HG03095 (cell line): ENCODE measurements at regions not wholly inside any gene's neighbourhood (a gene's known extent, or its start where the extent isn't known, plus 50 kb on each side); places are given as distances from the start of the nearest gene placed in this dataset.

Experiments used
- ATAC-seq: cut with Tn5 transposase; IDR thresholded peaks from one replicate; pipeline ENCODE4 v1.9.1; 2021; ENCODE audit warnings: moderate library complexity; ENCODE audit not compliant: unreplicated experiment

GRCh38 chr1:218754477-218754876 lies 409.3 kb downstream of the TGFB2 start:
- no peak for ATAC-seq

GRCh38 chr1:218755128-218755527 lies 410.0 kb downstream of the TGFB2 start:
- no peak for ATAC-seq

- no peak for ATAC-seq
Measured at GRCh38 chr1:218759795-218760194, 413.9 kb upstream of the LYPLAL1 start.

- ATAC-seq, result no peak
Measured at GRCh38 chr1:218760601-218761570, 412.8 kb upstream of the LYPLAL1 start.

GRCh38 chr1:218763538-218763937 lies 410.1 kb upstream of the LYPLAL1 start:
- no peak for ATAC-seq

- no peak for ATAC-seq
Measured at GRCh38 chr1:218765753-218766152, 407.9 kb upstream of the LYPLAL1 start.

- ATAC-seq, result no peak
Measured at GRCh38 chr1:218771931-218772330, 401.7 kb upstream of the LYPLAL1 start.

GRCh38 chr1:218772575-218772974 lies 401.1 kb upstream of the LYPLAL1 start:
- no peak for ATAC-seq

GRCh38 chr1:218775501-218776021 lies 398.1 kb upstream of the LYPLAL1 start:
- no peak for ATAC-seq

GRCh38 chr1:218778257-218779126 lies 395.2 kb upstream of the LYPLAL1 start:
- ATAC-seq, result no peak

GRCh38 chr1:218779341-218780100 lies 394.2 kb upstream of the LYPLAL1 start:
- no peak for ATAC-seq

GRCh38 chr1:218783131-218783530 lies 390.5 kb upstream of the LYPLAL1 start:
- no peak for ATAC-seq

- no peak for ATAC-seq
Measured at GRCh38 chr1:218783916-218784315, 389.8 kb upstream of the LYPLAL1 start.

GRCh38 chr1:218785928-218786327 lies 387.8 kb upstream of the LYPLAL1 start:
- ATAC-seq, result no peak

GRCh38 chr1:218787826-218788225 lies 385.9 kb upstream of the LYPLAL1 start:
- no peak for ATAC-seq

GRCh38 chr1:218796773-218797172 lies 376.9 kb upstream of the LYPLAL1 start:
- no peak for ATAC-seq

- ATAC-seq, result no peak
Measured at GRCh38 chr1:218802799-218803198, 370.9 kb upstream of the LYPLAL1 start.

- ATAC-seq, result no peak
Measured at GRCh38 chr1:218803351-218803997, 370.2 kb upstream of the LYPLAL1 start.

- no peak for ATAC-seq
Measured at GRCh38 chr1:218804014-218804785, 369.5 kb upstream of the LYPLAL1 start.
